MCF 10A (cell line): ENCODE measurements at regions not wholly inside any gene's neighbourhood (a gene's known extent, or its start where the extent isn't known, plus 50 kb on each side); places are given as distances from the start of the nearest gene placed in this dataset.

Source experiments
- BruUV-seq: library from RNA; stranded (reverse); fragments of 400-500 nt; replicated peaks from 2 replicates; lab custom pipeline; 2021; lab: Mats Ljungman, UMichigan
- CTCF ChIA-PET: fragments of 300-600 bp; sonication (Branson Sonifier 250); formaldehyde crosslinking; extraction: SDS; loops from one replicate; lab custom pipeline; 2021; ENCODE audit warnings: antibody characterized with exemption, inconsistent platforms; lab: Yijun Ruan, JAX
- POLR2A ChIA-PET: fragments of 300-600, 350-650 bp; sonication (Branson Sonifier 250); formaldehyde crosslinking; extraction: SDS; loops from one replicate; lab custom pipeline; 2020; ENCODE audit warnings: antibody characterized with exemption, inconsistent platforms; lab: Yijun Ruan, JAX
- DNase-seq: peaks from one replicate; pipeline ENCODE4 v3.0.0-alpha.2; 2018; ENCODE audit not compliant: unreplicated experiment
- H3K27ac Mint-ChIP-seq: one replicate; pipeline ENCODE4 v1.8.0; 2022; ENCODE audit warnings: mild to moderate bottlenecking, low read depth, mixed read lengths; ENCODE audit not compliant: unreplicated experiment
- H3K27me3 Mint-ChIP-seq: one replicate; pipeline ENCODE4 v1.8.0; 2022; ENCODE audit warnings: mixed read lengths; ENCODE audit not compliant: insufficient read depth, unreplicated experiment
- H3K36me3 Mint-ChIP-seq: one replicate; pipeline ENCODE4 v1.8.0; 2022; ENCODE audit warnings: mild to moderate bottlenecking, moderate library complexity, mixed read lengths; ENCODE audit not compliant: insufficient read depth, unreplicated experiment
- H3K4me1 Mint-ChIP-seq: one replicate; pipeline ENCODE4 v1.8.0; 2022; ENCODE audit warnings: mixed read lengths; ENCODE audit not compliant: insufficient read depth, unreplicated experiment
- H3K4me3 Mint-ChIP-seq: one replicate; pipeline ENCODE4 v1.8.0; 2022; ENCODE audit warnings: mild to moderate bottlenecking, moderate library complexity, mixed read lengths; ENCODE audit not compliant: unreplicated experiment
- H3K9me3 Mint-ChIP-seq: one replicate; pipeline ENCODE4 v1.8.0; 2022; ENCODE audit warnings: mixed read lengths; ENCODE audit not compliant: unreplicated experiment
- CTCF ChIP-seq: fragments of 200-600 bp; IDR thresholded peaks from one replicate; pipeline ENCODE4 v1.8.0; 2022; ENCODE audit warnings: antibody characterized with exemption, mild to moderate bottlenecking; ENCODE audit not compliant: unreplicated experiment
- intact Hi-C: fragments of 100-400 bp; cut with micrococcal nuclease; formaldehyde crosslinking; loops from 2 replicates; pipeline ENCODE4 v1.14.1; 2022

- ChIA-PET CTCF (no interaction called here), POLR2A (interaction anchor here (0.6 kb wide), 1 partner anchor 210 kb away, joined by 3 read pairs; no protein-coding TSS in a partner anchor)
- H3K36me3 Mint-ChIP-seq: peaks cover 4% of the 10 kb centered on the region
- peaks cover 12% of the 10 kb centered on the region for H3K27me3 Mint-ChIP-seq
- BruUV-seq: no TSS peak
- no peaks in the 10 kb centered on the region for H3K4me1 Mint-ChIP-seq
- no peak for TF ChIP-seq CTCF
- H3K9me3 Mint-ChIP-seq: peaks cover 12% of the 10 kb centered on the region
- no peak overlapping the region for H3K27ac Mint-ChIP-seq
- intact Hi-C loops: no loop called here
- no peak for DNase-seq
- H3K4me3 Mint-ChIP-seq: no peak overlapping the region
Observed at GRCh38 chr7:106394526-106394925, 109.7 kb upstream of the NAMPT start.

GRCh38 chr7:106393564-106394251, 108.9 kb upstream of the NAMPT start:
- POLR2A ChIA-PET: interaction anchor here (0.6 kb wide), 1 partner anchor 209 kb away, joined by 3 read pairs; no protein-coding TSS in a partner anchor
- Mint-ChIP-seq H3K27ac (no peak overlapping the region), H3K36me3 (peaks cover 5% of the 10 kb centered on the region), H3K9me3 (peaks cover 12% of the 10 kb centered on the region), H3K27me3 (peaks cover 4% of the 10 kb centered on the region), H3K4me1 (no peaks in the 10 kb centered on the region), H3K4me3 (no peak overlapping the region)
- TF ChIP-seq CTCF: no peak
- no peak for DNase-seq
- intact Hi-C loops: no loop called here
- BruUV-seq: no TSS peak
- CTCF ChIA-PET: interaction anchor here (0.6 to 0.7 kb wide), 3 partner anchors 9 to 1531 kb away, joined by 3 to 5 read pairs (median 4); no protein-coding TSS in a partner anchor

- no peak for TF ChIP-seq CTCF
- CTCF ChIA-PET: no interaction called here
- no peak for DNase-seq
- Mint-ChIP-seq H3K4me3 (no peak overlapping the region), H3K27ac (no peak overlapping the region), H3K36me3 (peaks cover 5% of the 10 kb centered on the region), H3K4me1 (no peaks in the 10 kb centered on the region), H3K9me3 (peaks cover 12% of the 10 kb centered on the region), H3K27me3 (no peaks in the 10 kb centered on the region)
- POLR2A ChIA-PET: interaction anchor here (1.3 kb wide), 1 partner anchor 42 kb away, joined by 3 read pairs; no protein-coding TSS in a partner anchor
- BruUV-seq: no TSS peak
- intact Hi-C loops: no loop called here
Observed at GRCh38 chr7:106392590-106392989, 107.8 kb upstream of the NAMPT start.

- no peak for TF ChIP-seq CTCF
- POLR2A ChIA-PET: interaction anchor here (1.3 kb wide), 1 partner anchor 42 kb away, joined by 3 read pairs; no protein-coding TSS in a partner anchor
- Mint-ChIP-seq H3K4me1 (no peaks in the 10 kb centered on the region), H3K4me3 (no peak overlapping the region), H3K36me3 (peaks cover 5% of the 10 kb centered on the region), H3K27me3 (no peaks in the 10 kb centered on the region), H3K27ac (no peak overlapping the region), H3K9me3 (peaks cover 12% of the 10 kb centered on the region)
- CTCF ChIA-PET: interaction anchor here (1.1 kb wide), 1 partner anchor 70 kb away, joined by 6 read pairs; no protein-coding TSS in a partner anchor
- intact Hi-C loops: no loop called here
- DNase-seq: no peak
- no TSS peak for BruUV-seq
Observed at GRCh38 chr7:106392144-106392543, 107.4 kb upstream of the NAMPT start.
